ENCODE measurements at regions not wholly inside any gene's neighbourhood (a gene's known extent, or its start where the extent isn't known, plus 50 kb on each side); places are given as distances from the start of the nearest gene placed in this dataset.
"Not testable (repeated sequence)": the region's sequence is repeated elsewhere in the genome, so short reads cannot be mapped to it uniquely, and the experiment has no call there.

DNA sequence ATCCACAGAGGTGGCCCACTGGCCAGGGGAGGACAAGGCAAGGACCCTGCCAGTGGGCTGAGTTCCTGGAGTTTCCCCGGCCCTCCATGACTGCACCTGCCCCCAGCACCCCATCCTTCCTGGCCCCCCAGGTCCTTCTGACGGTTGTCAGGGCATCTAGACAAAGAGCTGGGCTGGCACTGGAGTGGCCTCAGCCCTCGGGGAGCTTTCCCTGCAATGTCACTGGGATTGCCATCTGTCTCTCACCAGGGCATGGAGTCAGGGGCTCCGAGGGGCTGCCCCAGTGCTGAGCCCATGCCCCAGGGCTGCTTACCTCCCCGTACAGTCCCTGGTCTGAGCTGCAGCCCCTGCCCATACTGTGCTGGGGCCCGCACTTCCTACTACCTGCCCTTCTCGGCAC, 446.5 kb upstream of the MKI67 start:
- DNase-seq (ENCODE audit: low read depth in 2 of 3, low spot score in 2 of 3), result no peak

DNA sequence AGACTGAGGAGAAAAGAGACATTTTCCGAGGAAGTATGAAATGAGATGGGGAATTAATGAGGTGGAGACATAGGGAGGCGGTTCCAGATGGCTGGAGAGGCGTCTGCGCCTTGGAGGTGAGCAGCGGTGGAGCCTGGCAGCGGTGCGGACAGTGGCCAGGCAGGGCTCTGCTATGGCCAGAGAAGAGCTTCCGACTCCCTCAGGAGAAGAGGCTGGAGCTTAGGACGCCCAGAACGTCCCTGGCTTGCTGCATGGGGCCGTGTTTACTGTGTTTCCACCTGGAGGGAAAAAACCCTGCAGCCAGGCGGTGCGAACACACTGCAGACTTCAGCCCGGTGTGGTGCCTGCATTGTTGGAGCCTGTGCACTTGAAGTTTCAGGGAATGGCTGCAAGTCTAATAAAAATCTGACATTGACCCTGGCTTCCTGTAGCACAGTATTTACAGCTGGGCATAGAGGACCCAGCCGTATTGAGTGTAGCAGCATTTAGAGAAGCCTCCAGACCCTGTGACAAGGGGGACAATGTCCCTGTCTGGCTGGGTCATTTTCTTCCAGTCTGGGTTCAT, 447.1 kb upstream of the MKI67 start:
- DNase-seq (ENCODE audit: low read depth in 2 of 3, low spot score in 2 of 3), result no peak

- DNase-seq (ENCODE audit: low read depth in 2 of 3, low spot score in 2 of 3), result no peak
Measured at GRCh38 chr10:128573986-128574385, 447.8 kb upstream of the MKI67 start.

DNA sequence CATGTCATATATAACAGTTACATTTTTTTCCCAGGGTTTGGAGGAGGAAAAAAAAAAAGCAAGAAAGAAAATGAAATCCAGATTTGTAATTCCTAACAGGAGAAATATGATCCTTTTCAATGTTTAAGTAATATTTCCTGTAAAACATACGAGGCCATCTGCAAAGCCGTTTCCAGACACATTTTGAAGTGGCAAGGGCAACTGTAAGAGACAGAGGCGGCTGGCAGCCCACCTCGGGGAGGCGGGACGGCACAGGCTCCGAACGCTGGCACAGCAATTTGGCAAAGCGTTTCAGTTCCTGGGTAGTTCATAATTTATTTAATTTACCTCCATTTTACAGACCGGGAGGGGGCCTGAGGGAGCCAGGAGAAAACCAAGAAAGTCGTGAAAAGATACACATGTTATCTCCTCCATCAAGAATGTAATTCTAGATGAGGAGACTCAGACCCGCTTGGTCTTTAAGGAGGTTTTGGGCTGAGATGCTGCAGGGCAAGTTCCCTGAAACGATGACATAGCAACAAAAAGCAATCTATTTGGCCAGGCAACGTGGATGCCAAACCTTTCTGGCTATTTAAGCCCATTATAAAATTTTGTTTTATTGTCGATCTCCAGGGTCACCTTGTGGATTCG, 448.5 kb upstream of the MKI67 start:
- no peak for DNase-seq (ENCODE audit: low read depth in 2 of 3, low spot score in 2 of 3)

GRCh38 chr10:128575761-128576160, 449.5 kb upstream of the MKI67 start:
- no peak for DNase-seq (ENCODE audit: low read depth in 2 of 3, low spot score in 2 of 3)

- DNase-seq (ENCODE audit: low read depth in 2 of 3, low spot score in 2 of 3), result no peak
Measured at GRCh38 chr10:128576336-128576735, 450.1 kb upstream of the MKI67 start.

DNA sequence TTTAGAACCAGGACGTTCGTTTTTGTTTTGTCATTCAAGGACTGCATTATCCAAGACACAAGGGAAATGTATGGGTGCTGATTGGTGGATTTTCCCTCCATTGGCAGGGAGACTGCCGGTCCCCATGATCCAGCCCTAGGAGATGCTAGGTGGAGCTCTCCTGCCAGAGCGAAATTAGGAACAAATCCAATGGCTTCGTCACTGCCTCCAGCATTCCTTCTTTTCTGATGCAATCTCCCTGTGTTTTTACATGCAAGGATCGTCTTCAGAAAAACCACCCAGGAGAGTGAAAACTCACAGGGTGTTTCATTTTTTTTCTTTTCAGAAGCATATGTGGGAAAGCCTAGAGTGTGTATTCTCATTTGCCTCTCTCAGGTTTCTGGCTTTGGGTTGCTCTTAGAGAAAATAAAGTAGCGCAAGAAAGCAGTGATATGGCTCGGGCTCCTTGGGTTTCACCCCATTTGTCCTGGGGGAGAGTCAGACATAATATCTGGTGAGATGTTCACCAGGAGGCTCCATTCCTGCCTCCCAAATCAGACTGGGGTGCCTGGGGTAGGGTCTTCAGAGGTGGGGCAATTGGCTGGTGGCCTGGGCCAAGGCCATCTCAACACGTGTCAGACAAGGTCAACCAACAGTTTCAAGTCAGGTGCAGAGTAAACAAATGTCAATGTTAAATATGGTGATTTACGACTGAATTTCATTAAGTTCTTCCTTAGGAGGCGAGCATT, 450.9 kb upstream of the MKI67 start:
- DNase-seq (ENCODE audit: low read depth in 2 of 3, low spot score in 2 of 3), result no peak

DNA sequence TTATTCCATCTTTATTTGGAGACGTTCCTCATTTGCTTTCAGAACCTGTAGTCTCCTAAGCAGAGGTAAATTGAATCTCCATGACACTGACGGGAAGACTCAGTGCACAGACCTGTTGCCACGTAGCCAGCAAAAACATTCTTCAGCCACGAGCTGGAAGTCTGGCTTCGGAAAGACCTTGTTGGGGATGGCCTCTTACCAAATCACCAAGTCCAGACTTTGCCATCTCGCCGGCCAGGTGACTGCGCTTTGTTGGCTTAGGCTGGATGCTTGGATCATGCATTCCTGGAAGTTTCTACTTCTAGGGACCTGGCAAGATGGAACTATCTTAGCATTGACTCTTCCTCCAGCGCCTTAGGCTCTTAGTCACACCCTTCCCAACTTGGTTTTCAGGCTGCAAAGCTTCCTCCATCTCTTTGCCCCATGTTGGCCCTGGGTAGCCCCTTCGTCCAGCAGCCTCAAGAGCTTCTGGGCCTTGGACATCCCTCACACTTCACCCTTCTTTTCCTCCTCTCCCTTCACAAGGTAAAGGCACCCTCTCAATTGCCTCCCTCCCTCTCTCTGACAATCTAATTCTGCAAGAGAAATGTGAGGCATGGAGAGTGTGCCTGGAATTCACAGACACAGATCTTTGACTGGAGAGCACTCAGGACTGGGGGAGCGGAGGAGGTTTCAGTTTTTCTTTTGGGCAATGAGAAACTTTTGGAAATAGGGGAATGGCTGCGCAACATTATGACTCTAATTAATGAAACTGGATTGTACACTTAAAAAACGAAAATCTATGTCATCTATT, 451.9 kb upstream of the MKI67 start:
- DNase-seq (ENCODE audit: low read depth in 2 of 3, low spot score in 2 of 3), result no peak

GRCh38 chr10:128578766-128579165, 452.5 kb upstream of the MKI67 start:
- no peak for DNase-seq (ENCODE audit: low read depth in 2 of 3, low spot score in 2 of 3)

DNA sequence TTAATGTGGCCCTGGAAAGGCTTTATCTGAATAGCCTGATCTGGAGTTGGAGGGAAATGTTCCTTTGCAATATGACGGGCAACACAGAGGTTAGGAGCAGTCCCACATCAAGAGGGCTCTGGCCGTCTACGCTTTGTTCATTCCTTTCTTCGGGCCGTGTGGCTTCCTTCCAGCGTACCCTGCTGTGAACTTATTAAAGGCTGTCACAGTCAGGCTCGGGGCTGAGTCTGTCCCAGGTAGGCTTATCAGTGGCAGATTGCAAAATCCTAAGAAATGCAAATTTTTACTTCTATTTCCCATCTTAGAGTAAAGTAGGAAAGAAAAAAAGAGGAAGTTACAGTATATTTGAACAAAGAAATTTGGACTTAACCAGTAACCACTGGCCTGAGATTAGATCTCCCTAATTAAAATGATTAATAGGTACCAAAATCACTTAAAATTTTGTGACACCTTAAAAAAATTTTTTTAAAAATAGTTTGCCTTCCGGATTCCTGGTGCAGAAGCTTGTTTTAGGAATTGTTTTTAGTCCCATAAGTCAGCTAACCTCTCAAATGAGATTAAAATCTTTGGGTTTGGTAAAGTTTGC, 453.1 kb upstream of the MKI67 start:
- DNase-seq (ENCODE audit: low read depth in 2 of 3, low spot score in 2 of 3), result no peak

DNA sequence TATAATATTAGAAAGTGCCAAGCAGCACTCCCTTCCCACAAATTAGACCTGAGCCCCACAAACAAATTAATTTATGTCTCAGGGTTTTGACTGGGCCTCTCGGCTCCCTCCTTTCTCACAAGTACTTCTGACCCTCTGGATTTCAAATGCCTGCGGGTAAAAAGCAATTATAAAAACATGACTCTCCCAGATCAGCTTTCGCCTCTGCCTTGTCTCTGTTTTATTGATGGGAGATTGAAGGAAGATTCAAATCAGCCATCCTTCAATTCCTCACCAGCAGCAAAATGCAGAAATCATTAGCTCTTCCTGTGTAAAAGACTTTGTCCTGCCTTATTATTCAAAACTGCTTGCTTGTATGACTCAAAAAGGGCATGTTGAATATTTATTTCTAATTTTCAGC, 453.7 kb upstream of the MKI67 start:
- no peak for DNase-seq (ENCODE audit: low read depth in 2 of 3, low spot score in 2 of 3)

DNA sequence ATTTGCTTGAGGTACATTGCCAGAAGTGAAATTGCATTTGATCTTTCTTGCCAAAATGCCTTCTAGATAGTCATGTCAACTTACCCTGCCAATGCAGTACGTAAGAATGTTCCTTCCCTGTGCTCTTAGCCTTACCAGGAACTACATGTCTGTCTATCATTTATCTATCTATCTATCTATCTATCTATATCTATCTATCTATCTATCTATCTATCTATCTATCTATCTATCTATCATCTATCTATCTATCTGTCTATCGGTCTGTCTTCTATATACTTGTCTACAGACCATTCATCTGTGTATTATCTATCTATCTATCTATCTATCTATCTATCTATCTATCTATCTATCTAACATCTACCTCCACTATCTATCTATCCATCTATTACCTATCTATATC, 456.9 kb upstream of the MKI67 start:
- DNase-seq (ENCODE audit: low read depth in 2 of 3, low spot score in 2 of 3), result not testable (repeated sequence)

- not testable (repeated sequence) for DNase-seq (ENCODE audit: low read depth in 2 of 3, low spot score in 2 of 3)
Measured at GRCh38 chr10:128586599-128586998, 460.4 kb upstream of the MKI67 start.

DNA sequence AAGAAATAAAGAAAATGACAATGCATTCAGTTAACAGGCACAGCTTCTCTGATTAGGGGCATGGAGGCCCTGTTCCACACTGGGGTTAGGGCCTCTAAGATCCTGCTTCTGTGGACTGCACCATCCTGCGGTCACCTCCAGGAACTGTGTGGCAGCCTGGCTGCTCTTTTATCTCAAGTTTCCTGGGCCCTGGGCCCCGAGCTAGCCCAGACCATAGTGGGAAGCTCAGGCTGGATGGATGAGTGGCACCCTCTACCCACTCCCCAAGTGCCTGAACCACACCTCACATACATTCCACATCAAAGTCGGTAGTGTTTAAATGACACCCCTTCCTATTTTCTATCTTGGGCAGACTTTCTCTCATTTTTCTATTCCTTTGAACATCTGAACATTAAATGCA, 461.5 kb upstream of the MKI67 start:
- DNase-seq (ENCODE audit: low read depth in 2 of 3, low spot score in 2 of 3), result no peak

DNA sequence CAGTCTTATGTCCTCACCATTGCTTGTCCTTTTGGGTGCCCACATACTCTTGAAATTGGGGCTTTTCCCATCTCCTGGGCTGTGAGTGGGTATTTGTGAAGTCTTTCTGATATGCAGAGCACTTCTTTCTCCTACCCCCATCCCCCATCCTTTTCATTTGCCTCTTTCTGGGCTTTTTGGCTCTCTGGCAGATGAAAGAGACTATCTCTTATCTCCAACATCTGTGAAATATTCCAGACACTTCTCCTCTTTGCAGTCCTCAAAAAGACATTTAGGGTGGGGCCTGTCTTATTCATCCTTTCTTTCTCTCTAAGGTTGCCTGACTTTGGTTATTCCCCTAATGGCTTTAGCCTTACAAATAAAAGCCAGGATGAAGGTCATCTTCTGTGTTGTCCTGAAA, 462.2 kb upstream of the MKI67 start:
- DNase-seq (ENCODE audit: low read depth in 2 of 3, low spot score in 2 of 3), result no peak

DNA sequence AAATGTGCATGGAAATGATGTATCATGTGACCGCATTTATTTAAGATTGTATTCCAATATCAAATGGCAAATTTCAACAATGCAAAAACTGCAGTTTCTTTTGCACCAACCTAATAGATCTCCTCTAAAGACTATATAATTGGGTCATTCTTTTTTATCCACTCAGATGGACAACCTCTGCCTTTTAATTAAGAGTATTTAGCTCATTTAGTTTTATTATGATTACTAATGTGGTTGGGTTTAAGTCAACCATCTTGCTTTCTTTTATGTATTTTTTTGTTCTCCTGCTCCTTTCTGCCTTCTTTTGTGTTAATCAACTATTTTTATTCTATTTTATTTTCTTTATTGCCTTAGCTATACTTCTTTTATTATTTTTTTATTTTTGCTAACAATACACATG, 468.5 kb upstream of the MKI67 start:
- no peak for DNase-seq (ENCODE audit: low read depth in 2 of 3, low spot score in 2 of 3)

- no peak for DNase-seq (ENCODE audit: low read depth in 2 of 3, low spot score in 2 of 3)
Measured at GRCh38 chr10:128596906-128597305, 470.7 kb upstream of the MKI67 start.

GRCh38 chr10:128599030-128599429, 472.8 kb upstream of the MKI67 start:
- no peak for DNase-seq (ENCODE audit: low read depth in 2 of 3, low spot score in 2 of 3)

- DNase-seq (ENCODE audit: low read depth in 2 of 3, low spot score in 2 of 3), result no peak
Measured at GRCh38 chr10:128599538-128599937, 473.3 kb upstream of the MKI67 start.

DNA sequence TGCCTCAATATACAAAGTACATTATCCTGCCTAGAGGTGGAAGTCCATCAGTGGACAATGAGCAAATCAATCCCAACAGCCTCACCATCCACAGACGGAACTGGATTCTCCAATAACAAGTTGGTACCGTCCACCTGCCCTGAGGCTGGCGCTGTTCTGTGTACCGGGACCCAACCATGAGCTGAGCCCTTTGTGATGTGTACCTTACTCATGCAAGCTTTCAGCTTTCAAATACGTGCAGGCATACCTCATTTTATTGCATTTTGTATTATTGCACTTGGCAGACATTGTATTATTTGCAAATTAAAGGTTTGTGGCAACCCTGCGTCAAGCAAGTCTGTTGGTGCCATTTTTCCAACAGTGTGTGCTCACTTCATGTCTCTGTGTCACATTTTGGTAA, 476.0 kb upstream of the MKI67 start:
- DNase-seq (ENCODE audit: low read depth in 2 of 3, low spot score in 2 of 3), result no peak

- DNase-seq (ENCODE audit: low read depth in 2 of 3, low spot score in 2 of 3), result no peak
Measured at GRCh38 chr10:128604025-128604424, 477.8 kb upstream of the MKI67 start.

DNA sequence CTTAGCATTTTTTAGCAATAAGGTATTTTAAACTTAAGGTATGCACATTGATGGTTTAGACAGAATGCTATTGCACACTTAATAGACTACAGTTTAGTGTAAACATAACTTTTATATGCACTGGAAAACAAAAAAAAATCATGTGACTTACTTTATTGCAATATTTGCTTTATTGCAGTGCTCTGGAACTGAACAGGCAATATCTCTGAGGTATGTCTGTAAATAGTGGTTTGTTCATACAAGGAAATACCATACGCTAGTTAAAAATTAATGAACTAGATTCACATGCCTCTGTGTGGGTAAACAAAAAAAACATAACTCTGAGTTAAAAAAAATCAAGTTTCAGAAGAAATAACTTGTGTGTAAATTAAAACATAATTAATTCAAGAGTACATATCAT, 479.0 kb upstream of the MKI67 start:
- no peak for DNase-seq (ENCODE audit: low read depth in 2 of 3, low spot score in 2 of 3)
